HEK293 (cell line): ENCODE measurements at regions not wholly inside any gene's neighbourhood (a gene's known extent, or its start where the extent isn't known, plus 50 kb on each side); places are given as distances from the start of the nearest gene placed in this dataset.
A peak's percentile ranks its signal among the peaks of the same experiment; 100 is the strongest.

Experiments used
- CTCF ChIA-PET: fragments of 350-600 bp; formaldehyde crosslinking; extraction: SDS; loops from one replicate; lab custom pipeline; 2021; ENCODE audit warnings: antibody characterized with exemption; lab: Yijun Ruan, JAX
- POLR2A ChIA-PET: fragments of 300-600 bp; formaldehyde crosslinking; extraction: SDS; loops from one replicate; lab custom pipeline; 2020; ENCODE audit warnings: antibody characterized with exemption, inconsistent platforms; lab: Yijun Ruan, JAX
- H3K27ac ChIP-seq: fragments of 200-500 bp; sonication (Bioruptor generic); 2 replicates; pipeline ENCODE4 v1.5.1; 2014; ENCODE audit warnings: low read depth, low read length, control low read depth, inconsistent platforms; ENCODE audit errors: extremely low read depth
- H3K36me3 ChIP-seq, 2 experiments: fragments of 200-500 bp in 1 of 2; sonication (Bioruptor generic) in 1 of 2; 1 replicate in 1 of 2; 2 replicates in 1 of 2; pipeline ENCODE4 v1.5.1; 2014 to 2017; ENCODE audit warnings: inconsistent platforms in 2 of 2, low read length in 2 of 2; ENCODE audit not compliant: control insufficient read depth in 2 of 2, insufficient read depth in 1 of 2
- H3K4me1 ChIP-seq: fragments of 200-500 bp; sonication (Bioruptor generic); 2 replicates; pipeline ENCODE4 v1.5.1; 2014; ENCODE audit warnings: mild to moderate bottlenecking, low read length, inconsistent platforms; ENCODE audit not compliant: control insufficient read depth, insufficient read depth
- H3K4me3 ChIP-seq: 2 replicates; pipeline ENCODE4 v1.5.1; 2011; ENCODE audit warnings: low read depth, mild to moderate bottlenecking, control low read depth, low read length, moderate library complexity
- H3K9me3 ChIP-seq: fragments of 200-500 bp; sonication (Bioruptor generic); 2 replicates; pipeline ENCODE4 v1.5.1; 2014; ENCODE audit warnings: low read depth, low read length, inconsistent platforms; ENCODE audit not compliant: control insufficient read depth, insufficient read depth
- BCL11B ChIP-seq: fragments of 450-650 bp; formaldehyde crosslinking; IDR thresholded peaks from 2 replicates; pipeline ENCODE4 v1.5.1; 2016; ENCODE audit warnings: low read depth, missing biosample characterization, missing genetic modification characterization
- KLF10 ChIP-seq: fragments of 450-650 bp; IDR thresholded peaks from 2 replicates; pipeline ENCODE4 v1.5.1; 2018; ENCODE audit warnings: missing biosample characterization, mild to moderate bottlenecking, missing genetic modification characterization
- PRDM1 ChIP-seq: fragments of 450-650 bp; formaldehyde crosslinking; IDR thresholded peaks from 2 replicates; pipeline ENCODE4; 2016; ENCODE audit warnings: missing biosample characterization, missing genetic modification characterization
- ZNF140 ChIP-seq: fragments of 450-650 bp; formaldehyde crosslinking; IDR thresholded peaks from 2 replicates; pipeline ENCODE4 v1.5.1; 2016; ENCODE audit warnings: missing biosample characterization, missing genetic modification characterization
- ZNF155 ChIP-seq: fragments of 450-650 bp; formaldehyde crosslinking; IDR thresholded peaks from 2 replicates; pipeline ENCODE4 v1.5.1; 2016; ENCODE audit warnings: missing biosample characterization, missing genetic modification characterization
- ZNF174 ChIP-seq: fragments of 450-650 bp; formaldehyde crosslinking; IDR thresholded peaks from 2 replicates; pipeline ENCODE4 v1.5.0; 2017; ENCODE audit warnings: missing biosample characterization, mild to moderate bottlenecking, missing genetic modification characterization
- ZNF558 ChIP-seq: fragments of 450-650 bp; formaldehyde crosslinking; IDR thresholded peaks from 2 replicates; pipeline ENCODE4 v1.5.1; 2016; ENCODE audit warnings: missing biosample characterization, missing genetic modification characterization
- ZNF561 ChIP-seq: fragments of 450-650 bp; IDR thresholded peaks from 2 replicates; pipeline ENCODE4 v1.5.1; 2018; ENCODE audit warnings: missing biosample characterization, missing genetic modification characterization, borderline replicate concordance
- ZNF660 ChIP-seq: fragments of 450-650 bp; IDR thresholded peaks from 2 replicates; pipeline ENCODE4 v1.5.1; 2018; ENCODE audit warnings: missing biosample characterization, mild to moderate bottlenecking, missing genetic modification characterization
- ZSCAN30 ChIP-seq: fragments of 450-650 bp; IDR thresholded peaks from 2 replicates; pipeline ENCODE4 v1.5.1; 2018; ENCODE audit warnings: missing biosample characterization, mild to moderate bottlenecking, missing genetic modification characterization, moderate library complexity
- TF ChIP-seq, protein P1 (sequence below): fragments of 450-650 bp; formaldehyde crosslinking; IDR thresholded peaks from 2 replicates; pipeline ENCODE4 v1.5.1; 2017; ENCODE audit warnings: missing biosample characterization, missing genetic modification characterization
- TF ChIP-seq, protein P2 (sequence below): fragments of 450-650 bp; formaldehyde crosslinking; conservative IDR thresholded peaks from 2 replicates; pipeline ENCODE4 v1.5.1; 2016; ENCODE audit warnings: low read depth, missing biosample characterization, missing genetic modification characterization
- TF ChIP-seq, protein P3 (sequence below): fragments of 450-650 bp; formaldehyde crosslinking; IDR thresholded peaks from 2 replicates; pipeline ENCODE4 v1.5.0; 2017; ENCODE audit warnings: missing biosample characterization, missing genetic modification characterization, borderline replicate concordance
- TF ChIP-seq, protein P4 (sequence below): fragments of 450-650 bp; formaldehyde crosslinking; IDR thresholded peaks from 2 replicates; pipeline ENCODE4 v1.5.1; 2017; ENCODE audit warnings: missing biosample characterization, missing genetic modification characterization
- TF ChIP-seq, protein P5 (sequence below): fragments of 450-650 bp; formaldehyde crosslinking; IDR thresholded peaks from 2 replicates; pipeline ENCODE4 v1.5.1; 2016; ENCODE audit warnings: missing biosample characterization, missing genetic modification characterization
- TF ChIP-seq, protein P6 (sequence below): fragments of 450-650 bp; formaldehyde crosslinking; IDR thresholded peaks from 2 replicates; pipeline ENCODE4 v1.5.1; 2016; ENCODE audit warnings: missing biosample characterization, missing genetic modification characterization

DNA sequence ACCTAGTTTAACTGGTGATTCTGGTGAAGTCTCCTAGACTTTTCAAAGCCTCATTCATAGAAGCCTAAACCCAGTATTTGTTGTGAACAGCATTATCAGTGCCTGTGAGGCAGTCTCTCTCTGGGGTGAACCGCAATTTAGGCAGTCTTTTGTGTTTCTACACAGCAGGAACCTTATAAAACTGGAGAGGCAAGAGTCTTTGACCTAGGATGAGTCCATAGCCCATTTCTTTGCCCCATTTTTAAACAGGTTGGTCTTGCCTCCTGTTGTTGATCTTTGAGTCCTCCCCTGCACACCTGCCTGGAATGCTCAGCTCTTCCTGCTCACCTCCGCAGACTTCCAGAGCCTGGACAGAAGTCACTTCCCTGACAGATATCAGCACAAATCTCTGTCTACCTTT is 51.2 kb upstream of the NRP1 start (continued):
- TF ChIP-seq, protein P1, sequence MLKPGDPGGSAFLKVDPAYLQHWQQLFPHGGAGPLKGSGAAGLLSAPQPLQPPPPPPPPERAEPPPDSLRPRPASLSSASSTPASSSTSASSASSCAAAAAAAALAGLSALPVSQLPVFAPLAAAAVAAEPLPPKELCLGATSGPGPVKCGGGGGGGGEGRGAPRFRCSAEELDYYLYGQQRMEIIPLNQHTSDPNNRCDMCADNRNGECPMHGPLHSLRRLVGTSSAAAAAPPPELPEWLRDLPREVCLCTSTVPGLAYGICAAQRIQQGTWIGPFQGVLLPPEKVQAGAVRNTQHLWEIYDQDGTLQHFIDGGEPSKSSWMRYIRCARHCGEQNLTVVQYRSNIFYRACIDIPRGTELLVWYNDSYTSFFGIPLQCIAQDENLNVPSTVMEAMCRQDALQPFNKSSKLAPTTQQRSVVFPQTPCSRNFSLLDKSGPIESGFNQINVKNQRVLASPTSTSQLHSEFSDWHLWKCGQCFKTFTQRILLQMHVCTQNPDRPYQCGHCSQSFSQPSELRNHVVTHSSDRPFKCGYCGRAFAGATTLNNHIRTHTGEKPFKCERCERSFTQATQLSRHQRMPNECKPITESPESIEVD (tag by site-specific recombination) = 0 out of 2 replicates have a peak, but pooled peaks have one; percentile 33
- TF ChIP-seq, protein P2, sequence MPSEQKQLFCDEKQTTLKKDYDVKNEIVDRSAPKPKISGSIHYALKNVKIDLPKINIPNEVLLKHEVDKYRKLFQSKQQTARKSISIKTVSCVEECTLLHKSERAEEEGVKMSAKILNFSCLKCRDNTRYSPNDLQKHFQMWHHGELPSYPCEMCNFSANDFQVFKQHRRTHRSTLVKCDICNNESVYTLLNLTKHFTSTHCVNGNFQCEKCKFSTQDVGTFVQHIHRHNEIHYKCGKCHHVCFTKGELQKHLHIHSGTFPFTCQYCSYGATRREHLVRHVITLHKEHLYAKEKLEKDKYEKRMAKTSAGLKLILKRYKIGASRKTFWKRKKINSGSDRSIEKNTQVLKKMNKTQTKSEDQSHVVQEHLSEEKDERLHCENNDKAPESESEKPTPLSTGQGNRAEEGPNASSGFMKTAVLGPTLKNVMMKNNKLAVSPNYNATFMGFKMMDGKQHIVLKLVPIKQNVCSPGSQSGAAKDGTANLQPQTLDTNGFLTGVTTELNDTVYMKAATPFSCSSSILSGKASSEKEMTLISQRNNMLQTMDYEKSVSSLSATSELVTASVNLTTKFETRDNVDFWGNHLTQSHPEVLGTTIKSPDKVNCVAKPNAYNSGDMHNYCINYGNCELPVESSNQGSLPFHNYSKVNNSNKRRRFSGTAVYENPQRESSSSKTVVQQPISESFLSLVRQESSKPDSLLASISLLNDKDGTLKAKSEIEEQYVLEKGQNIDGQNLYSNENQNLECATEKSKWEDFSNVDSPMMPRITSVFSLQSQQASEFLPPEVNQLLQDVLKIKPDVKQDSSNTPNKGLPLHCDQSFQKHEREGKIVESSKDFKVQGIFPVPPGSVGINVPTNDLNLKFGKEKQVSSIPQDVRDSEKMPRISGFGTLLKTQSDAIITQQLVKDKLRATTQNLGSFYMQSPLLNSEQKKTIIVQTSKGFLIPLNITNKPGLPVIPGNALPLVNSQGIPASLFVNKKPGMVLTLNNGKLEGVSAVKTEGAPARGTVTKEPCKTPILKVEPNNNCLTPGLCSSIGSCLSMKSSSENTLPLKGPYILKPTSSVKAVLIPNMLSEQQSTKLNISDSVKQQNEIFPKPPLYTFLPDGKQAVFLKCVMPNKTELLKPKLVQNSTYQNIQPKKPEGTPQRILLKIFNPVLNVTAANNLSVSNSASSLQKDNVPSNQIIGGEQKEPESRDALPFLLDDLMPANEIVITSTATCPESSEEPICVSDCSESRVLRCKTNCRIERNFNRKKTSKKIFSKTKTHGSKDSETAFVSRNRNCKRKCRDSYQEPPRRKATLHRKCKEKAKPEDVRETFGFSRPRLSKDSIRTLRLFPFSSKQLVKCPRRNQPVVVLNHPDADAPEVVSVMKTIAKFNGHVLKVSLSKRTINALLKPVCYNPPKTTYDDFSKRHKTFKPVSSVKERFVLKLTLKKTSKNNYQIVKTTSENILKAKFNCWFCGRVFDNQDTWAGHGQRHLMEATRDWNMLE (tag by site-specific recombination) = no peak
- TF ChIP-seq KLF10 (tag by site-specific recombination) = no peak
- TF ChIP-seq ZSCAN30 (tag by site-specific recombination) = peak; percentile 60; the same call in 1 of the 2 replicates
- no peak for TF ChIP-seq ZNF660
- no peak for TF ChIP-seq PRDM1
- TF ChIP-seq ZNF155 (tag by site-specific recombination) = no peak
- TF ChIP-seq BCL11B = no peak
- TF ChIP-seq, protein P3, sequence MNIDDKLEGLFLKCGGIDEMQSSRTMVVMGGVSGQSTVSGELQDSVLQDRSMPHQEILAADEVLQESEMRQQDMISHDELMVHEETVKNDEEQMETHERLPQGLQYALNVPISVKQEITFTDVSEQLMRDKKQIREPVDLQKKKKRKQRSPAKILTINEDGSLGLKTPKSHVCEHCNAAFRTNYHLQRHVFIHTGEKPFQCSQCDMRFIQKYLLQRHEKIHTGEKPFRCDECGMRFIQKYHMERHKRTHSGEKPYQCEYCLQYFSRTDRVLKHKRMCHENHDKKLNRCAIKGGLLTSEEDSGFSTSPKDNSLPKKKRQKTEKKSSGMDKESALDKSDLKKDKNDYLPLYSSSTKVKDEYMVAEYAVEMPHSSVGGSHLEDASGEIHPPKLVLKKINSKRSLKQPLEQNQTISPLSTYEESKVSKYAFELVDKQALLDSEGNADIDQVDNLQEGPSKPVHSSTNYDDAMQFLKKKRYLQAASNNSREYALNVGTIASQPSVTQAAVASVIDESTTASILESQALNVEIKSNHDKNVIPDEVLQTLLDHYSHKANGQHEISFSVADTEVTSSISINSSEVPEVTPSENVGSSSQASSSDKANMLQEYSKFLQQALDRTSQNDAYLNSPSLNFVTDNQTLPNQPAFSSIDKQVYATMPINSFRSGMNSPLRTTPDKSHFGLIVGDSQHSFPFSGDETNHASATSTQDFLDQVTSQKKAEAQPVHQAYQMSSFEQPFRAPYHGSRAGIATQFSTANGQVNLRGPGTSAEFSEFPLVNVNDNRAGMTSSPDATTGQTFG (tag by site-specific recombination) = no peak
- TF ChIP-seq, protein P4, sequence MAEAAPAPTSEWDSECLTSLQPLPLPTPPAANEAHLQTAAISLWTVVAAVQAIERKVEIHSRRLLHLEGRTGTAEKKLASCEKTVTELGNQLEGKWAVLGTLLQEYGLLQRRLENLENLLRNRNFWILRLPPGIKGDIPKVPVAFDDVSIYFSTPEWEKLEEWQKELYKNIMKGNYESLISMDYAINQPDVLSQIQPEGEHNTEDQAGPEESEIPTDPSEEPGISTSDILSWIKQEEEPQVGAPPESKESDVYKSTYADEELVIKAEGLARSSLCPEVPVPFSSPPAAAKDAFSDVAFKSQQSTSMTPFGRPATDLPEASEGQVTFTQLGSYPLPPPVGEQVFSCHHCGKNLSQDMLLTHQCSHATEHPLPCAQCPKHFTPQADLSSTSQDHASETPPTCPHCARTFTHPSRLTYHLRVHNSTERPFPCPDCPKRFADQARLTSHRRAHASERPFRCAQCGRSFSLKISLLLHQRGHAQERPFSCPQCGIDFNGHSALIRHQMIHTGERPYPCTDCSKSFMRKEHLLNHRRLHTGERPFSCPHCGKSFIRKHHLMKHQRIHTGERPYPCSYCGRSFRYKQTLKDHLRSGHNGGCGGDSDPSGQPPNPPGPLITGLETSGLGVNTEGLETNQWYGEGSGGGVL (tag by site-specific recombination) = no peak
- no peak for TF ChIP-seq ZNF174 (tag by site-specific recombination)
- TF ChIP-seq ZNF558 (tag by site-specific recombination) = no peak
- TF ChIP-seq, protein P5, sequence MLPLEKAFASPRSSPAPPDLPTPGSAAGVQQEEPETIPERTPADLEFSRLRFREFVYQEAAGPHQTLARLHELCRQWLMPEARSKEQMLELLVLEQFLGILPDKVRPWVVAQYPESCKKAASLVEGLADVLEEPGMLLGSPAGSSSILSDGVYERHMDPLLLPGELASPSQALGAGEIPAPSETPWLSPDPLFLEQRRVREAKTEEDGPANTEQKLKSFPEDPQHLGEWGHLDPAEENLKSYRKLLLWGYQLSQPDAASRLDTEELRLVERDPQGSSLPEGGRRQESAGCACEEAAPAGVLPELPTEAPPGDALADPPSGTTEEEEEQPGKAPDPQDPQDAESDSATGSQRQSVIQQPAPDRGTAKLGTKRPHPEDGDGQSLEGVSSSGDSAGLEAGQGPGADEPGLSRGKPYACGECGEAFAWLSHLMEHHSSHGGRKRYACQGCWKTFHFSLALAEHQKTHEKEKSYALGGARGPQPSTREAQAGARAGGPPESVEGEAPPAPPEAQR (tag by site-specific recombination) = no peak
- TF ChIP-seq ZNF140 (tag by site-specific recombination) = no peak

DNA sequence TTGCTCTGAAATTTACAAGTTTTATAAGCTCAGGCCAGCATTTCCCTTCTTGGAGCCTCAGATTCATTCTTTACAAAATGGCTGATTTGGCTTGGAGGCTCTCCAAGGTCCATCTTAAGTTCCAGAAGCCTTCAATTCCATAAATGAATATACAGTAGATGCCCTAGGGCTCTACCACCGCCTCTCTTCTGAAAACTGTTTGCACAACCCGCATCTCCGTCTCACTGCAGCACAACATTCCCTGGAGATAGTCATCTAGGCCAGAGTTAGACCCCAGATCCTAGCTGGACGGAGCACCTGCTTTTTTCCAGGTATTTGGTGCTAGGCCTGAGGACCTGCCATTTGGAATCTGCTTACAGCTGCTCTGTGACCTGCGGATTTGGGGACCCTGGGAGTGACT is 50.5 kb upstream of the NRP1 start:
- TF ChIP-seq, protein P6, sequence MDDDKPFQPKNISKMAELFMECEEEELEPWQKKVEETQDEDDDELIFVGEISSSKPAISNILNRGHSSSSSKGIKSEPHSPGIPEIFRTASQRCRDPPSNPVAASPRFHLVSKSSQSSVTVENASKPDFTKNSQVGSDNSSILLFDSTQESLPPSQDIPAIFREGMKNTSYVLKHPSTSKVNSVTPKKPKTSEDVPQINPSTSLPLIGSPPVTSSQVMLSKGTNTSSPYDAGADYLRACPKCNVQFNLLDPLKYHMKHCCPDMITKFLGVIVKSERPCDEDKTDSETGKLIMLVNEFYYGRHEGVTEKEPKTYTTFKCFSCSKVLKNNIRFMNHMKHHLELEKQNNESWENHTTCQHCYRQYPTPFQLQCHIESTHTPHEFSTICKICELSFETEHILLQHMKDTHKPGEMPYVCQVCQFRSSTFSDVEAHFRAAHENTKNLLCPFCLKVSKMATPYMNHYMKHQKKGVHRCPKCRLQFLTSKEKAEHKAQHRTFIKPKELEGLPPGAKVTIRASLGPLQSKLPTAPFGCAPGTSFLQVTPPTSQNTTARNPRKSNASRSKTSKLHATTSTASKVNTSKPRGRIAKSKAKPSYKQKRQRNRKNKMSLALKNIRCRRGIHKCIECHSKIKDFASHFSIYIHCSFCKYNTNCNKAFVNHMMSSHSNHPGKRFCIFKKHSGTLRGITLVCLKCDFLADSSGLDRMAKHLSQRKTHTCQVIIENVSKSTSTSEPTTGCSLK (tag by site-specific recombination) = no peak
- no peak for TF ChIP-seq ZNF561 (tag by site-specific recombination)
- no peak for TF ChIP-seq ZNF660
- ChIA-PET CTCF (no interaction called here), POLR2A (no interaction called here)
- Histone ChIP-seq H3K4me1 (peaks cover 26% of the 10 kb centered on the region), H3K27ac (peak overlapping the region; percentile 46; the same call in 1 of the 2 replicates), H3K4me3 (no peak overlapping the region), H3K36me3 (no peaks in the 10 kb centered on the region), H3K9me3 (no peaks in the 10 kb centered on the region)
